SJCRH30 (cell line): ENCODE measurements at regions not wholly inside any gene's neighbourhood (a gene's known extent, or its start where the extent isn't known, plus 50 kb on each side); places are given as distances from the start of the nearest gene placed in this dataset.
A peak's percentile ranks its signal among the peaks of the same experiment; 100 is the strongest.

Experiments used
- DNase-seq, 2 experiments: peaks; one replicate each; pipeline ENCODE4 v3.0.0-alpha.2; 2015 to 2020
- H3K27ac ChIP-seq: fragments of 250-450 bp; sonication (Bioruptor Pico); 2 replicates; pipeline ENCODE4 v1.5.1; 2020; ENCODE audit warnings: mild to moderate bottlenecking, moderate library complexity
- H3K27me3 ChIP-seq: fragments of 250-450 bp; sonication (Bioruptor Pico); 2 replicates; pipeline ENCODE4 v1.5.1; 2020; ENCODE audit warnings: mild to moderate bottlenecking, moderate library complexity
- H3K36me3 ChIP-seq: fragments of 250-450 bp; sonication (Bioruptor Pico); 2 replicates; pipeline ENCODE4 v1.5.1; 2020; ENCODE audit warnings: mild to moderate bottlenecking, moderate library complexity
- H3K4me1 ChIP-seq: fragments of 250-450 bp; sonication (Bioruptor Pico); 2 replicates; pipeline ENCODE4 v1.5.1; 2020; ENCODE audit warnings: mild to moderate bottlenecking, moderate library complexity
- H3K4me3 ChIP-seq: fragments of 250-450 bp; sonication (Bioruptor Pico); 2 replicates; pipeline ENCODE4 v1.5.1; 2020; ENCODE audit warnings: mild to moderate bottlenecking, moderate library complexity
- H3K9me3 ChIP-seq: fragments of 250-450 bp; sonication (Bioruptor Pico); replicated peaks from 2 replicates; pipeline ENCODE4 v1.5.1; 2020; ENCODE audit warnings: mild to moderate bottlenecking, moderate library complexity

GRCh38 chr9:102044133-102044532 is 305.7 kb upstream of the GRIN3A start:
- H3K9me3 ChIP-seq: no peaks in the 10 kb centered on the region
- no peak overlapping the region for H3K4me3 ChIP-seq
- H3K27me3 ChIP-seq: no peaks in the 10 kb centered on the region
- no peaks in the 10 kb centered on the region for H3K36me3 ChIP-seq
- peaks cover 7% of the 10 kb centered on the region; the same call in 1 of the 2 replicates for H3K4me1 ChIP-seq
- no peak overlapping the region for H3K27ac ChIP-seq
- no peak for DNase-seq

DNA sequence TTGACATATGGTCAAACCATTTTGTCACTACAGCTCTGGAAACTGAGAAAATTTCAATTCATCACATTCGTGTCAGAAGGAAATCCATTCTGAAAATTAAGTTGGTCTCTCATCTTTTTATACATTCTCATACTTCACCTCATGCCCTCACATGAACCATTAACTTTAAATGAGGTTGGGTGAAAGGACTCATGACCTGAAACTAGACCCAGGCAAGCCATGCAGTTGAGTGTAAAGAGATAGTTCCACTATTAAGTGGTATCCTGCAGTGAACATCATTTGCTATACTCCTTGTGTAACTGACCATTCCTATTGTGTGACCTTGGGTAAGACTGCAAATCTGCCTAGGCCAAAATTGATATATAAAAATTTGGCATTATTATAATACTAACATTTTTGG is 299.6 kb upstream of the GRIN3A start:
- no peak overlapping the region for H3K27ac ChIP-seq
- H3K4me3 ChIP-seq: no peak overlapping the region
- no peaks in the 10 kb centered on the region for H3K36me3 ChIP-seq
- H3K27me3 ChIP-seq: no peaks in the 10 kb centered on the region
- no peaks in the 10 kb centered on the region for H3K9me3 ChIP-seq
- peaks cover 7% of the 10 kb centered on the region; the same call in 1 of the 2 replicates for H3K4me1 ChIP-seq
- DNase-seq: no peak

DNA sequence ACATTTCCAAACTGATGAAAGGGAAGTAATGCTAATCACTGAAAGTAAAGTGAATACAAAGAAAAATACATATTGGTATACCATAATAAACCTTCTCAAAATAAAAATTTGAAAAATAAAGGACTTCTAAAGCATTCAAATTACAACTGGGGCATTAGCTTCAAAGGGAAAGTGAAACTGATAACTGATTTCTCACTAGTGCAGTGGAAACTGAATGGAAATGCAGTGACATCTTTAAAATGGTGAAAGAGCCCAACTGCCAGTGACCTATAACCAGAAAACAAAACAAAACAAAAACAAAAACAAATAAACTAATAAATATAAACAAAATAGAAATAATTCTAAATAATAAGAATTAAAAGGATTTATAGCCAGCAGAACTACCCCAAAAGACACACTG is 297.5 kb upstream of the GRIN3A start:
- Histone ChIP-seq H3K4me1 (no peaks in the 10 kb centered on the region), H3K9me3 (0 out of 2 replicates have a peak, but pooled peaks cover 4% of the 10 kb centered on the region), H3K4me3 (no peak overlapping the region), H3K36me3 (no peaks in the 10 kb centered on the region), H3K27ac (no peak overlapping the region), H3K27me3 (no peaks in the 10 kb centered on the region)
- DNase-seq: no peak

- Histone ChIP-seq H3K4me3 (no peak overlapping the region), H3K27me3 (no peaks in the 10 kb centered on the region), H3K27ac (no peak overlapping the region), H3K36me3 (no peaks in the 10 kb centered on the region), H3K4me1 (no peaks in the 10 kb centered on the region), H3K9me3 (0 out of 2 replicates have a peak, but pooled peaks cover 4% of the 10 kb centered on the region)
- DNase-seq: no peak
Observed at GRCh38 chr9:102032614-102033013, 294.2 kb upstream of the GRIN3A start.

DNA sequence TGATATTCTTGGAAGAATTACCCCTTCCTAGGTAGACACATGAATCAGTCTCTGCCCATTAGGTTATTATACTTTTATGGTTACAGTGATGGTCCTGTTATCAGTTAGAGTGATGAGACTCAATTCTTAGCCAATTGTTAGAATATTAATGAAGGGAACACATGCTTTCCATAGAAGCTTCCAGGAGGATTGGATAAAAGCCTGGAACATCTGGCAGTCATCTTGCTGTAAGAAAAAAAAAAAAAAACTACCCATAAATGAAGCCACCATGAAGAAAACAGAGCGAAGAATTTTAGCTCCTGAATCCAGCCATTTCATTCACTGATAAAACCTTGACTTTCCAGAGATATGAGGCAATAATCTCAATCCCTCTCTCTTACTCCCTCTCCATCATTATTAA is 262.5 kb upstream of the GRIN3A start:
- peaks cover 8% of the 10 kb centered on the region for H3K4me1 ChIP-seq
- no peaks in the 10 kb centered on the region for H3K27me3 ChIP-seq
- no peak overlapping the region for H3K4me3 ChIP-seq
- H3K36me3 ChIP-seq: no peaks in the 10 kb centered on the region
- DNase-seq: no peak
- no peak overlapping the region for H3K27ac ChIP-seq
- no peaks in the 10 kb centered on the region; the same call in 1 of the 2 replicates for H3K9me3 ChIP-seq

DNA sequence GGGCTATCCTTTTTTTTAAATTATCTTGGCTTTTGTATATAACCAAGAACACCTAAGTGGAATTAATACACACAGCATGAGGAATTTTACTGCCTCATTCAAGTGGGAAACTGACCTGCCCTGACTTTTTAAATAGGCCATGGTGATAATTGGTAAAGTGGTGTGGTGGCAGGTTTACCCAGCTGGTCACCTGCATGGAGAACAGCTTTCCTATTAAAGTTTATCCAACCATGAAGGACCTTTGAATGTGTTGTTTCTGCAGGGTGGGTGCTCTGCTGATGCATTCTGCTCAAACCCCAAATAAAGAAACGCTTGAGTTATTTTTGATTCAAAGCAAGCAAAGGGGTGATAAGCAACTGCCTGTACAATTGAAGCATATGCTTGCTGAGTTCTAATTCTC is 261.0 kb upstream of the GRIN3A start:
- Histone ChIP-seq H3K27me3 (no peaks in the 10 kb centered on the region), H3K36me3 (no peaks in the 10 kb centered on the region), H3K27ac (no peak overlapping the region), H3K4me3 (no peak overlapping the region), H3K9me3 (no peaks in the 10 kb centered on the region; the same call in 1 of the 2 replicates), H3K4me1 (peaks cover 20% of the 10 kb centered on the region)
- no peak for DNase-seq

DNA sequence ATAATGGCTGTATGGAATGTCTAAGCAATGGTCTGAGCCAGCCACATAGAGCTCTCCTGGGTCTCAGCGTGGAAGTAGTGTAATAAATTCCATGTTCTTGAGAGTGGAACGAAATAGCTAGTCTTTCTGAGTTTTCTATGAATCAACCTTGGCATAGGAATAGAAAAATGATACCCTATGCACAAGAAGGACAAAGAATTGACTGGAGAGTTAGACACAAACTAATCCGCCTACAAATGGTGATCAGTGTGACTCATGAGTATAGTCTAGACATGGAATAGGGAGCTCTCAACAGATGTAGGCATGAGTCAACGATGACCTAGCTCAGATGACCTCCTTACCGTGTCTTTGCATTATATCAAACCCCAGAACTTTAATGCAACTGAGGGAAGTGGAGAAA is 256.8 kb upstream of the GRIN3A start:
- H3K27ac ChIP-seq: peak overlapping the region; percentile 99
- no peaks in the 10 kb centered on the region for H3K27me3 ChIP-seq
- DNase-seq: peak; percentile 82 to 95
- peaks cover 56% of the 10 kb centered on the region for H3K4me1 ChIP-seq
- H3K36me3 ChIP-seq: no peaks in the 10 kb centered on the region
- no peaks in the 10 kb centered on the region for H3K9me3 ChIP-seq
- no peak overlapping the region for H3K4me3 ChIP-seq

DNA sequence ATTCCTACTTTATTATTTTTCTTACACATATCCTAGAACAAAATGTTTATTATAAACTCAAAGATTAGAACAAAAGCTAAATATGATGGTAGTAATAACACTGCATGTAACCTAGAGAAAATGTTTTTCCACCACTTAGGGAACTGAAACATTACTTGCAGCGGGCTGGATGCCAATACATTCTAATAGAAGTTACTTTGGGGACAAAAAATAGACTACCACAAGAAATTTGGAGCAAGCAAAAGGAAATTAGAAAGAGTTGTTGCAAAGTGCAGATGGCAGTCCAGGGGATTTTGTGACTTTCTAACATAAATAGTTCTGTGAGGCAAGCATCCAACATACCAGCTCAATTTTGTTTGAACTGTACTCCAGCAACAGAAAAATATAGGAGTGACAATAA is 255.3 kb upstream of the GRIN3A start:
- Histone ChIP-seq H3K36me3 (no peaks in the 10 kb centered on the region), H3K9me3 (no peaks in the 10 kb centered on the region), H3K4me1 (peaks cover 56% of the 10 kb centered on the region), H3K27ac (peak overlapping the region; percentile 99), H3K27me3 (no peaks in the 10 kb centered on the region), H3K4me3 (no peak overlapping the region)
- no peak for DNase-seq

- Histone ChIP-seq H3K4me1 (peaks cover 56% of the 10 kb centered on the region), H3K27me3 (no peaks in the 10 kb centered on the region), H3K9me3 (no peaks in the 10 kb centered on the region), H3K36me3 (no peaks in the 10 kb centered on the region), H3K27ac (peak overlapping the region; percentile 99), H3K4me3 (no peak overlapping the region)
- DNase-seq: peak; percentile 57 to 82
Observed at GRCh38 chr9:101991926-101992325, 253.5 kb upstream of the GRIN3A start.

GRCh38 chr9:101977614-101978210 is 239.3 kb upstream of the GRIN3A start:
- Histone ChIP-seq H3K4me1 (peaks cover 3% of the 10 kb centered on the region; the same call in 1 of the 2 replicates), H3K9me3 (0 out of 2 replicates have a peak, but pooled peaks cover 2% of the 10 kb centered on the region), H3K27ac (no peak overlapping the region; the same call in 1 of the 2 replicates), H3K36me3 (no peaks in the 10 kb centered on the region), H3K4me3 (no peak overlapping the region), H3K27me3 (no peaks in the 10 kb centered on the region)
- peak in 1 of 2 experiments; percentile 63 for DNase-seq

GRCh38 chr9:101970609-101971008 is 232.2 kb upstream of the GRIN3A start:
- Histone ChIP-seq H3K4me3 (no peak overlapping the region), H3K27ac (no peak overlapping the region), H3K36me3 (no peaks in the 10 kb centered on the region), H3K27me3 (no peaks in the 10 kb centered on the region), H3K4me1 (peaks cover 13% of the 10 kb centered on the region), H3K9me3 (no peaks in the 10 kb centered on the region)
- no peak for DNase-seq

GRCh38 chr9:101968392-101968791 is 229.9 kb upstream of the GRIN3A start:
- DNase-seq: no peak
- H3K4me1 ChIP-seq: peaks cover 13% of the 10 kb centered on the region
- H3K4me3 ChIP-seq: no peak overlapping the region
- H3K9me3 ChIP-seq: no peaks in the 10 kb centered on the region
- no peak overlapping the region for H3K27ac ChIP-seq
- no peaks in the 10 kb centered on the region for H3K36me3 ChIP-seq
- H3K27me3 ChIP-seq: no peaks in the 10 kb centered on the region

GRCh38 chr9:101966691-101967090 is 228.2 kb upstream of the GRIN3A start:
- Histone ChIP-seq H3K27me3 (no peaks in the 10 kb centered on the region), H3K4me3 (no peak overlapping the region), H3K27ac (no peak overlapping the region), H3K9me3 (no peaks in the 10 kb centered on the region), H3K36me3 (no peaks in the 10 kb centered on the region), H3K4me1 (peaks cover 13% of the 10 kb centered on the region)
- DNase-seq: peak in 1 of 2 experiments; percentile 34

- Histone ChIP-seq H3K4me3 (no peak overlapping the region), H3K27me3 (no peaks in the 10 kb centered on the region; the same call in 1 of the 2 replicates), H3K9me3 (no peaks in the 10 kb centered on the region), H3K36me3 (no peaks in the 10 kb centered on the region), H3K27ac (no peak overlapping the region), H3K4me1 (no peaks in the 10 kb centered on the region)
- no peak for DNase-seq
Observed at GRCh38 chr9:101957705-101958104, 219.3 kb upstream of the GRIN3A start.

DNA sequence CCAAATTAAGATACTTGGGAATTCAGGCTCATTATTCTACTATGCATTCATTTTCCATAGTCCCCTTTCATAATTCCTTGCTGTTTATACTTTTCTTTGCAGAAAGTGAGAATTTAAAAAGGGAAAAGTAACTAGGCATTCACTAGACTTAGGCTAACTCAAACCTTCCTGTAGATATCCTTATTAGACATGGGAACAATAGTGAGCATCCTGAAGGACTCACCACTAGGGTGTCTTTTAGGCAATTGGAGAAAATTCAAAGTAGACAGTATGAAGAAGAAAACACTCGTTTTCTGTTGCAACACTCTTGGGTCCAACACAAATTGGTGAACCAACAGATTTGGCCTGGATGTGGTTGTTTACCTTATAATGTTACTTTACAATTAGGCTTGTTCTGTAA is 213.2 kb upstream of the GRIN3A start:
- Histone ChIP-seq H3K9me3 (0 out of 2 replicates have a peak, but pooled peaks cover 2% of the 10 kb centered on the region), H3K27me3 (no peaks in the 10 kb centered on the region), H3K36me3 (no peaks in the 10 kb centered on the region), H3K4me1 (no peaks in the 10 kb centered on the region), H3K27ac (no peak overlapping the region), H3K4me3 (no peak overlapping the region)
- no peak for DNase-seq

- H3K4me3 ChIP-seq: no peak overlapping the region
- DNase-seq: no peak
- no peaks in the 10 kb centered on the region for H3K36me3 ChIP-seq
- no peaks in the 10 kb centered on the region for H3K27me3 ChIP-seq
- H3K4me1 ChIP-seq: no peaks in the 10 kb centered on the region
- no peaks in the 10 kb centered on the region for H3K9me3 ChIP-seq
- H3K27ac ChIP-seq: no peak overlapping the region
Observed at GRCh38 chr9:101931756-101932155, 193.3 kb upstream of the GRIN3A start.
